Occipital lobe (tissue), 1 donor: ENCODE measurements at regions not wholly inside any gene's neighbourhood (a gene's known extent, or its start where the extent isn't known, plus 50 kb on each side); places are given as distances from the start of the nearest gene placed in this dataset.

Experiments used
- DNase-seq: peaks from one replicate; lab custom pipeline; 2025; lab: John Stamatoyannopoulos, UW

GRCh38 chr1:4366091-4366490 lies 288.3 kb upstream of the AJAP1 start:
- DNase-seq, result no peak

- DNase-seq, result no peak
Measured at GRCh38 chr1:4367230-4367777, 287.1 kb upstream of the AJAP1 start.

- DNase-seq, result no peak
Measured at GRCh38 chr1:4369335-4369734, 285.1 kb upstream of the AJAP1 start.

GRCh38 chr1:4371849-4372248 lies 282.6 kb upstream of the AJAP1 start:
- DNase-seq, result no peak

DNA sequence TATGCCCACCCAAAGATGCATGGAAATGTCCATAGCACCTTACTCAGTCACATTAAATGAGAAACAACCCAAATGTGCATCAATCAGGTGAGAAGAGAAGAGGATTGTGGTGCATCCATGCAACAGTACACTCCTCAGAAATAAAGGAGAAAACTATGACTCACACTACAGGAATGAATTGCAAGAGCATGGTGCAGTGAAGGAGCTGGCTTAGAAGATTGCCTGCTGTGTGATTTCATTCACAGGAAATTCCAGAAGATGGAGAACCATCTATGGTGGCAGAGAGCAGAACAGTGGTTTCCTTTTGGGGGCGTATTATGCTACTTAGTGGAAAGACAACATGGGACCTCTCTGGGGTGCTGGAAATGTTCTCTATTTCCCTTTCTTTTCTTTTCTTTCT lies 278.6 kb upstream of the AJAP1 start:
- DNase-seq, result no peak

GRCh38 chr1:4379451-4380175 lies 274.8 kb upstream of the AJAP1 start:
- no peak for DNase-seq

DNA sequence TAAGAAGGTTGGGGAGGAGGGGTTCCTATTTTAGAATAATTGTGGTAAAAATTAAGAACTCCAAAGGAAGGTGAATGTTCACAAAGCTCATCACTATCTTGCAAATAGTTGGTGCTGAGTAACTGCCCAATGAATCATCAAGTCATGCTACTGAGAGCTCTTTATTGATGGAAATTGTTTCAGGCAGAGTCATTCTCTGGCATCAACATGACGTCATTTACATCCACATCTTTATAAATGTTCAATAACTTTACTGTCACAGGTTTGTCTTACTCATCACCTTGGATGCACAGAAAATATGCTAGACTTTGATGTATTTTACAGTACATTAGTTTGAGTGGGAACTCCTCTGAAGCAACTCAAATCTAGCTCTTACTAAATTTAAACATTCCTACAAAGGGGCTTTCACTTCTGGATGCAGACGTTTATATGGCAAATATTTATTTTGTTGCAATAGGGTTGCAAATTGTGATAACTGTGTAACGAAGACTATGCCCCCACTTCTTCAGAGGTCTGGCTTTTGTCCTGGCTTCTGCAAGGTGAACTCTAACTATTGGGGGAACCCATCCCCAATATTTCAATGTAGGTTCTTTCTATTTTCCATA lies 273.7 kb upstream of the AJAP1 start:
- DNase-seq, result no peak

DNA sequence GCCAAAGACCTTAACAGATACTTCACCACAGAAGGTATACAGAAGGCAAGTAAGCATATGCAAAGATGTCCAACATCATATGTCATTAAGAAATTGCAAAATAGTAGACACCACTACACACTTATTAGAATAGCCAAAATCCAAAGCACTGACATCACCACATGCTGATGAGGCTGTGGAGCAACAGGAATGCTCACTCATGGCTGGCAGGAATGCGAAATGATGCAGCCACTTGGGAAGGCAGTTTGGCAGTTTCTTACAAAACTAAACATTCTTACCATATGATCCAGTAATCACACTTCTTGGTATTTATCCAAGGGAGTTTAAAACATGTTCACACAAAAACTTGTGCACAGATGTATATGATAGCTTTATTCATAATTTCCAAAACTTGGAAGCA lies 261.2 kb upstream of the AJAP1 start:
- no peak for DNase-seq

DNA sequence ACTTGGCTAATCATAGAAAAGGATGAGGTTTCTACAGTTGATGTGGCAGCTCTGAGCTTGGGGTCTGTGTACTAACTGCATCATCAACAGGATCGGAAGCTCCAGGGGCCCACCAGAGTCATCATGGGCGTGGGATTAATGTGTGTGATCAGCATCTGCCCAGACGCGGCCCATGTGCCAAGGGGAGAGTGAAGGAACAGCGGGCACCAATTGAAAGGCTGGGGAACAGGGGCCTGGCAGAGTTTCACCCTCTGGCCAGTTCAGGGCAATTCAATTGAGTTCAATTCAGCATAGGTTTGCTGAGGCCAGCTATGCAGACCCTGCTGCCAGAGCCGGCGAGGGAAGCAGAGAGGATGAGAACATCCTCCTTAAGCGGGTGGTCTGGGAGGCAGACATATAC lies 260.0 kb upstream of the AJAP1 start:
- no peak for DNase-seq

GRCh38 chr1:4395158-4395557 lies 259.3 kb upstream of the AJAP1 start:
- DNase-seq, result no peak

DNA sequence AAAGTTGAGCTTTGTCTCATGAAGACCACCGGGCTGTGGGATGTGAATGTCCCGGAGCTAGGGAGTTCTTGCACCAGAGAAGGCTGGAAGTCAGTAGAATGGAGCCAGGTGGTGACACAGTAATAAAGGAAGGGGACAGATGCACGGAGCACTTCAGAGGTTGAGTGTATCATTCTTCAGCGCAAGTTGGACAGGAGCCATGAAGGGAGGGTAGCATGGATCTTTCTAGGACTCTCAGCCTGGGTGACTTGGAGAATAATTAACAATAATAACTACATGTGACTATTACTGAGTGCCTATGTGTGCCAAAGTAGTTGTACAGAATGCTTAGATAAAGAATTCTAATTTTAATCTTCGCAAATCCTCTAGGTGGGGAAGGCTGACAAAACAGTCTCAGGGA lies 258.7 kb upstream of the AJAP1 start:
- DNase-seq, result no peak

GRCh38 chr1:4396551-4396950 lies 257.9 kb upstream of the AJAP1 start:
- peak; percentile 8 for DNase-seq

DNA sequence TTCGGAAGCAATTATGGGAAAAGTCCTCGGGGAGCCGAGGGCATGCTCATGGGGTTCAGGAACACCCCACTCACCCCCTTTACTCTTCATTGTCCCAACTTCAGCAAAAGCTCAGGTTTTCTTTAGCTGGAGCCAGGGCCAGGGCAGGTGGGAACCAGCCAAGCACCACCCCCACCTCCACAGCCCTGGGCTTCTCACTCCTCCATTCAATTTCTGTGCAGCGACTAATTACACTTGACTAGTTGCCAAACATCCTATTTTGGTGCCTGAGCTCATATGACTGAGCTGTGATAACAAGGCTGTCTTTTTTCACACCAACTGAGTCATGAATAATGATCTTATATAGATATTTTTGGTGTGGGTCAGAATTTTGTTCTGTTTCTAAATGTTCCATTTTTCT lies 257.2 kb upstream of the AJAP1 start:
- DNase-seq, result peak; percentile 8

DNA sequence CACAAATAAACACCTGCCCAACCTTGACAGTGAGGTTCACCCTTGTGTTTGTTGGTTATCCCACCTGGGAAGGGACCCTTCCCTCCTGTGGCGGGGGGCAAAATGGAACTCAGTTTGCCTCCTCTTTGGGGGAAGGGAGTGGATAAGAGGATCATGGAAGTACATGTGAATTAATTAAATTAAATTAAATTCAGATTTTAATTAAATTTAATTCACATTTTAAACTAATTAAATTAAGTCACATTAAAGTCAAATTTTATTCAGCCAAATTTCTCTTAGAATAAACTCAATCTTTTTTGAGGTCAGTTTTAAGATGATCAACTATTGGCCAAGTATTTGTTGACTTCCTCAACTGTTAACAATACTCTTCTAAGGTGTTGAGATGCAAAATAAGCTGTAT lies 252.4 kb upstream of the AJAP1 start:
- DNase-seq, result no peak

DNA sequence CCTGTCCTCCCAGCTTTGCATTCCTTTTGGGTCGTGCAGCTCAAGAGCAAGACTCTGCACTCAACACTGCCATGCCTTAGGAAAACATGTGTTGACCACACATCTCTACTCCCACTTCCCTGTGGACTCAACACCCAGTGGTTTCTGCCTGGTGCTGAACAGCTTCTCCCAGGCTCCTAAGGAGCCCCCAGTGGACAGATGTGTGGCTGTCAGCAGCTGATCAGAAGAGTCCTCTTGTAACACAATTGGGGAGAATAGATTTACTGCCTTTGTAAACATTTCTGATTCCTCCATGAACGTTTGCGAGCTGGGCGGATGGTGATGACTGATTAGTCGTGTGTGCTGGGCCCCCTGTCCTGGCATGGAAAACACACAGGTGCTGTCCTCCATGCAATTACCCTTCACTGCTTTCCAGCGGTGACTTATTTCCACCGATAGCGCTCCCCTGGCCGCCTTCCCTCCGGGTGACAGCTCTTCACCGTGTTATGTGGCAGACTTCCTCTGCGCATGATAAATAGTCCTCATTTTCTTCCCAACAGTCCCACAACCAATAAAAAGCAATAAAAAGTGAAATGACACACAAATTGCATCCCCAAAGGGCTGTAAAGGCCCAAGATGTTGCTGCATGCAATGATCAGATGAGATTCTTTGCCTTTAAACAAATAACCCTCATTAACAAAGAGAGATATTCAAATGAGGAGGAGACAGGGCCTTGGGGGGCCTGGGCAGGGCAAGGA lies 249.4 kb upstream of the AJAP1 start:
- DNase-seq, result no peak

- DNase-seq, result no peak
Measured at GRCh38 chr1:4407851-4408250, 246.6 kb upstream of the AJAP1 start.

DNA sequence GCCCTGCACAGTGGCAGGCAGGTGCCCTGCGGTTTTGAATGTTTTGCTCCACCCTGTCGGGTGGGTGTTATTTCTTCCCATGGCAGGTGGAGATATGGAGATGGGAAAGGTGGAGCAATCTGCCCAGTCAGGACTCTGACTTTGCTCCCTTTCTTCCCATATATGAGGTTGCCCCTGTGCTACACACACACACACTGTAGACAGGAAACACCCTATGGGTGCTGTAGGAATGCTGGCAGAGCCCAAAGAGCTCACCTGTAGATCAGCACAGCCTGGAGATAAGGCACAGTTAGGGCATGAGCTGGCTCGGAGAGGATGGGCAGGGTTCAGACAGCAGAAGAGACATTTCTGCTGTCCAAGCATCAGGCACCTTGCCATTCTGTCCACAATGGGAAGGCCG lies 246.0 kb upstream of the AJAP1 start:
- DNase-seq, result no peak

DNA sequence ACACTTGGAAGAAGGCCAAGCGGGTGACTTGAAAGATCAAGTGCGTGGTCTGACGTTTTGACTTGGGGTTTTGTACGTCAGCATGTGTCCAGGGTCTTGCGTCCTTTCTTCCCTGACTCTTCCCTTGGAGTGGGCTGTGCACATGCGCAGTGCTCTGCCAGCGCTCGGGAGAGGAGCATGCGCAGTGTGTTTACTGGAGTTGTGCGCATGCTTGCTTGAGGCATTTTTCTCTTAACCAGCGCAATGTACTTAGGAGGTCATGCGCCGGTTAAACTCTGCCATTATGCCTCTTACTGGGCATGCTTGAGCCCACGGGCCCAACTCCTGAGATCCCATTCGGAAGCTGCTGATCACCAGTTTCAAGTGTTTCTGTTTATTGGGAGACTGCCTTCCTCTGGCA lies 242.5 kb upstream of the AJAP1 start:
- no peak for DNase-seq

DNA sequence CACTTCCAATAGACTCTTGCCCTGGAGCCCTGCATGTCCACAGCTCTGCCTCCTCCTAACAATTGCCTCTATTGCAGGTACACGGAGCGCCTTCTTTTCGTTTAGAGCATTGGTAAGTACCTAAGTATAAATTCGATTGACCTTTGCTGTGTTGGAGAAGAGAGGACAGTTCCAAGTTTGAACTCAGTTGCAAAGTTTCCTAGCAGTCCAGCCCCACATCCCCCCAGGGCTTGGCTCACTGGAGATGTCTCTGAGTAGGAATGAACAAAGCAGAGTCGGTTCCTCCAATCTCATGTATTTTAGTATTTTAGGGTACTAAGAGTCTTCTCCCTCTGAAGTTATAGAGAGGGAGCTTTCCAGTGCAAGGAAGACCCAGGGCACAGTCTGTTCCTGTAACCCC lies 238.9 kb upstream of the AJAP1 start:
- no peak for DNase-seq

GRCh38 chr1:4416189-4416588 lies 238.2 kb upstream of the AJAP1 start:
- DNase-seq, result no peak

DNA sequence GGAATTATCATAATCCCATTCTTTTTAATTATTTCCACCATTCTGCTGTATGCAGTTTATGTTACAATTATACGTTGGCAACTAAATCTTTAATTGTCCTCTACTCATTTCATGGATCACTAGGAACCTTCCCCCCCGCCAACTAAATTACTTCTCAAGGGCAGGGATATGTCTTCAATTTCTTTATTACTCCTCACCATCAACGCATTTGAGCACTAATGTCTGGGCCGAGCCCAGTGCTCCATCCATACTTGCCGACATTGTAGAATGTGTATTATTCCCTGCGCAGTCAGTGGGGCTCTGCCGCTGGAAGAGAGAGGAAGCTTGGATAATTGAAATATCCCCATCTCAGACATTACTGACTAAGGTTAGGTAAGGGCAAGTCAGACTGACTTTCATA lies 236.4 kb upstream of the AJAP1 start:
- DNase-seq, result no peak

DNA sequence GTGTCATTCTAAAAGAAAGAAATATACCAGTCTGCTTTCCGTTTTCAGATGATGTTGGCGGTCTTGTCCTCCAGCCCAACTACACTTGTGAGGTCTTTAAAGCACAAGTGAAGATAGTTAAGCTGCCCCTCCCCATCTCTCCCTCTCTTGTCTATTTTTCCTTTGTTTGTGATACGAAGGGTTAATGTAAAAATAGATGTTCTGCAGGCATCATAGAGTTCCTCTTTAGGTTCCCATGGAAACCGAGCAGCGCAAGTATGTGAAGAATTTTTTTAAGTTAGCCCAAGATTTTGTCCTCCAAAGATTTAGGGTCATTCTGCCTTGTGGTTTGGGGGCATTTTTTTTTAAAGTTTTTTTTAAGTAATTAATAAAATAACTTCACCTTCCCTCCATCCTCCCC lies 232.4 kb upstream of the AJAP1 start:
- DNase-seq, result no peak
